Astrocyte of the spinal cord (primary cell): ENCODE measurements at regions not wholly inside any gene's neighbourhood (a gene's known extent, or its start where the extent isn't known, plus 50 kb on each side); places are given as distances from the start of the nearest gene placed in this dataset.
A peak's percentile ranks its signal among the peaks of the same experiment; 100 is the strongest.

ENCODE experiments used
- DNase-seq: peaks from one replicate; pipeline ENCODE4 v3.0.0; 2011; ENCODE audit warnings: low read depth, low spot score
- H3K4me3 ChIP-seq: 2 replicates; pipeline ENCODE4 v1.5.1; 2011; ENCODE audit warnings: low read depth, mild to moderate bottlenecking, low read length, moderate library complexity
- CTCF ChIP-seq: IDR thresholded peaks from 2 replicates; pipeline ENCODE4 v1.5.1; 2012; ENCODE audit warnings: low read depth, mild to moderate bottlenecking, low read length, inconsistent platforms
- in situ Hi-C: cut with HindIII; loops from 2 replicates; pipeline ENCODE4 v1.10.0; 2017; ENCODE audit warnings: low sequenced_read_pairs

- H3K4me3 ChIP-seq: no peak overlapping the region
- no peak for TF ChIP-seq CTCF
- DNase-seq: peak; percentile 81
- in situ Hi-C loops: no loop called here
These were observed 90.5 kb downstream of the SOD2 start for GRCh38 chr6:159602431-159603041.

- H3K4me3 ChIP-seq: no peak overlapping the region
- in situ Hi-C loops: no loop called here
- TF ChIP-seq CTCF: no peak
- DNase-seq: no peak
These were observed 91.8 kb downstream of the SOD2 start for GRCh38 chr6:159601211-159601610.

GRCh38 chr6:159595173-159595572, 97.9 kb downstream of the SOD2 start:
- in situ Hi-C loops: no loop called here
- TF ChIP-seq CTCF: no peak
- no peak overlapping the region for H3K4me3 ChIP-seq
- peak; percentile 65 for DNase-seq

GRCh38 chr6:159594750-159595117, 98.3 kb downstream of the SOD2 start:
- peak; percentile 87 for DNase-seq
- H3K4me3 ChIP-seq: no peak overlapping the region
- in situ Hi-C loops: no loop called here
- TF ChIP-seq CTCF: no peak

DNA sequence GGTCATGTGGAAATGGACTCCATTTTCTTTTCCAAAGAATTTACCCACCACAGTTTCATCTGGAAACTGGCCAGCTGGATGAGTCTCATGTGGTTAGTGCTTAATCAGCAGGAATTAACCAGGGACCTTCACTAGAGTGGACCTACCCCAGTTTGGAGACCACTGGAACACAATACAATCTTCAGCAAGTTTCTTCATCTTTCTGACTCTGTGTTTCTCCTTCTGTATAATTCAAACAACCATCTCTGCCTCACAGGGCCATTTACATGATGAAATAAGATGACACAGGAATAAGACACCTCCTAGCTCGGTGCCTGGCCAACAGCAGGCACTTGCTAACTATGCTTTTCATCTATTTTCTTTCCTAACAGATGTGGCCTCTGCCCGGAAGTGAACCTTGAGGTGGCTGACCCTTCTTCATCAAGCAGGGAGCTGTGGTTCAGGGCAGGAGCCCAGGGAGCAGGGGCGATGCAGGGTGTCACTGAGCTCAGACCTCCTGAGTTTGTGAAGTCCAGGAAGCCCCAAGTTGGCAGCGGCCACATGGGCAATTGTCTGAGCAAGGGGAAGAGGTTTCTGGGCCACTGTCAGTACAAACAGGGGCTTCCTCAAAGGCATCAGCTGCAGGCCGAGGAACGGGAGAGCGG, 98.8 kb downstream of the SOD2 start:
- no peak for TF ChIP-seq CTCF
- H3K4me3 ChIP-seq: no peak overlapping the region
- in situ Hi-C loops: no loop called here
- DNase-seq: peak; percentile 80

GRCh38 chr6:159590835-159591234, 102.2 kb downstream of the SOD2 start:
- no peak for DNase-seq
- in situ Hi-C loops: no loop called here
- no peak for TF ChIP-seq CTCF
- H3K4me3 ChIP-seq: no peak overlapping the region

DNA sequence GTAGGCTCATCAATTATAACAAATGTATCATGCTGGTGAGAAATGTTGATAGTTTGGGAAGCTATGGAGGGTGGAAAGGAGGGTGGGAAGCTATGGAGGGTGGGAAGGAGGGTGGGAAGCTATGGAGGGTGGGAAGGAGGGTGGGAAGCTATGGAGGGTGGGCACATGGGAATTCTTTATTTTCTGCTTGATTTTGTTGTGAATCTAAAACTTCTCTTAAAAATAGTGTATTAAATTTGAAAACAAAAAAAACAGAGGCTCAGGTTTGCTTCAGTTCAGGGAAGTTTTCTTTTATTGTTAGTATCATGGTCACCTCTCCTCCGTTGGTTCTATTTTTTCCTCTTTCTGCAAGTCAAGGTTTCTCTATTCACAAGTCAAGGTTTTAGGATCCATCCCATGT, 106.4 kb downstream of the SOD2 start:
- no peak overlapping the region for H3K4me3 ChIP-seq
- no peak for TF ChIP-seq CTCF
- no peak for DNase-seq
- in situ Hi-C loops: no loop called here
